T-cell (primary cell): ENCODE measurements at regions not wholly inside any gene's neighbourhood (a gene's known extent, or its start where the extent isn't known, plus 50 kb on each side); places are given as distances from the start of the nearest gene placed in this dataset.

Source experiments
- ATAC-seq, 4 experiments: fragments of 200-7000 bp in 3 of 4; fragments of 150-1000 bp in 1 of 4; cut with Tn5 transposase; replicated peaks in 1 of 4; 1 replicate in 3 of 4; 2 replicates in 1 of 4; pipeline ENCODE4 v1.10.0; 2021; ENCODE audit warnings: moderate library complexity in 3 of 4, mild to moderate bottlenecking in 2 of 4, moderate number of reproducible peaks in 1 of 4
- CTCF ChIA-PET, 2 donors: fragments of 300-600 bp; sonication (Branson Sonifier 250); formaldehyde crosslinking; loops; one replicate each; lab custom pipeline; 2022; ENCODE audit warnings: antibody characterized with exemption in 2 of 2; lab: Charles Lee
- POLR2A ChIA-PET, 2 donors: fragments of 300-600 bp; sonication (Branson Sonifier 250); formaldehyde crosslinking; loops; one replicate each; lab custom pipeline; 2022; ENCODE audit warnings: antibody characterized with exemption in 2 of 2; lab: Charles Lee
- DNase-seq, 35 experiments: peaks; one replicate each; pipeline versions ENCODE4 v3.0.0 to v3.0.0-alpha.2; 2013 to 2023
- H3K27ac ChIP-seq: one replicate; pipeline ENCODE4 v1.5.1; 2013; ENCODE audit warnings: low read length
- H3K27me3 ChIP-seq, 2 experiments: replicated peaks in 1 of 2; 1 replicate in 1 of 2; 2 replicates in 1 of 2; pipeline versions ENCODE4 v1.6.1 to v1.7.0; 2013; ENCODE audit warnings: low read length in 1 of 2, mixed read lengths in 1 of 2; ENCODE audit not compliant: control insufficient read depth in 2 of 2, insufficient read depth in 2 of 2; ENCODE audit errors: extremely low read depth in 1 of 2
- H3K36me3 ChIP-seq, 2 donors: 1 replicate in 1 of 2; 2 replicates in 1 of 2; pipeline versions ENCODE4 v1.6.1 to v1.7.0; 2013; ENCODE audit warnings: low read length in 1 of 2; ENCODE audit not compliant: control insufficient read depth in 2 of 2, insufficient read depth in 1 of 2; ENCODE audit errors: extremely low read depth in 1 of 2
- H3K4me1 ChIP-seq, 2 experiments: 1 replicate in 1 of 2; 2 replicates in 1 of 2; pipeline versions ENCODE4 v1.6.1 to v1.7.0; 2013; ENCODE audit warnings: low read length in 2 of 2, mixed read lengths in 1 of 2; ENCODE audit not compliant: insufficient read depth in 2 of 2, control insufficient read depth in 1 of 2; ENCODE audit errors: extremely low read depth in 1 of 2
- H3K4me3 ChIP-seq, 2 donors: 1 replicate in 1 of 2; 2 replicates in 1 of 2; pipeline versions ENCODE4 v1.5.1 to v1.7.0; 2013; ENCODE audit warnings: mild to moderate bottlenecking in 2 of 2, low read length in 1 of 2, moderate library complexity in 1 of 2; ENCODE audit not compliant: control insufficient read depth in 1 of 2; ENCODE audit errors: extremely low read depth in 1 of 2
- H3K9me3 ChIP-seq: 2 replicates; pipeline ENCODE4 v1.7.0; 2013
- H3K27ac Mint-ChIP-seq, 2 donors: one replicate each; pipeline ENCODE4 v1.8.0; 2020 to 2021; ENCODE audit warnings: mild to moderate bottlenecking in 2 of 2, mixed read lengths in 2 of 2
- H3K27me3 Mint-ChIP-seq, 2 donors: one replicate each; pipeline ENCODE4 v1.8.0; 2021 to 2022; ENCODE audit warnings: mixed read lengths in 2 of 2
- H3K36me3 Mint-ChIP-seq: one replicate; pipeline ENCODE4 v1.8.0; 2021; ENCODE audit warnings: mixed read lengths
- H3K4me1 Mint-ChIP-seq, 3 donors: one replicate each; pipeline ENCODE4 v1.8.0; 2020 to 2022; ENCODE audit warnings: mixed read lengths in 3 of 3, mild to moderate bottlenecking in 1 of 3
- H3K4me3 Mint-ChIP-seq, 3 donors: one replicate each; pipeline ENCODE4 v1.8.0; 2020 to 2022; ENCODE audit warnings: mild to moderate bottlenecking in 3 of 3, mixed read lengths in 3 of 3, moderate library complexity in 3 of 3
- H3K9me3 Mint-ChIP-seq, 3 donors: one replicate each; pipeline ENCODE4 v1.8.0; 2020 to 2022; ENCODE audit warnings: mixed read lengths in 3 of 3
- WGBS: methylation state at CpG from one replicate; pipeline ENCODE4 v1.1.5; 2013; ENCODE audit warnings: missing lambda C conversion rate; ENCODE audit not compliant: insufficient coverage; 5-methylcytosine and 5-hydroxymethylcytosine counted together

GRCh38 chr4:110787109-110787508 lies 164.2 kb upstream of the PITX2 start:
- Mint-ChIP-seq H3K4me3 (no peak overlapping the region), H3K27ac (no peak overlapping the region), H3K9me3 (peaks cover 0 to 13% (median 2%) of the 10 kb centered on the region in 3 donors), H3K27me3 (no peaks in the 10 kb centered on the region), H3K4me1 (no peaks in the 10 kb centered on the region), H3K36me3 (no peaks in the 10 kb centered on the region)
- Histone ChIP-seq H3K27me3 (no peaks in the 10 kb centered on the region), H3K4me3 (no peak overlapping the region), H3K4me1 (no peaks in the 10 kb centered on the region), H3K36me3 (no peaks in the 10 kb centered on the region), H3K9me3 (no peaks in the 10 kb centered on the region), H3K27ac (no peak overlapping the region)
- ATAC-seq (no peak), DNase-seq (no peak)
- 79% methylated on average over 2 of the region's 4 CpGs for WGBS
- CTCF ChIA-PET: no interaction called here
- POLR2A ChIA-PET: no interaction called here

- Mint-ChIP-seq H3K4me3 (no peak overlapping the region), H3K36me3 (no peaks in the 10 kb centered on the region), H3K27ac (no peak overlapping the region), H3K27me3 (no peaks in the 10 kb centered on the region), H3K4me1 (no peaks in the 10 kb centered on the region), H3K9me3 (peaks cover 0 to 12% (median 2%) of the 10 kb centered on the region in 3 donors)
- no CpG with 5 or more reads among the region's 3 CpGs for WGBS
- Histone ChIP-seq H3K4me1 (no peaks in the 10 kb centered on the region), H3K36me3 (no peaks in the 10 kb centered on the region), H3K27me3 (no peaks in the 10 kb centered on the region), H3K4me3 (no peak overlapping the region), H3K9me3 (no peaks in the 10 kb centered on the region), H3K27ac (no peak overlapping the region)
- ATAC-seq (no peak), DNase-seq (no peak)
- CTCF ChIA-PET: no interaction called here
- POLR2A ChIA-PET: no interaction called here
Measured at GRCh38 chr4:110787707-110788106, 164.8 kb upstream of the PITX2 start.

GRCh38 chr4:110788302-110788701 lies 165.4 kb upstream of the PITX2 start:
- DNase-seq: no peak
- Histone ChIP-seq H3K4me1 (no peaks in the 10 kb centered on the region), H3K9me3 (no peaks in the 10 kb centered on the region), H3K36me3 (no peaks in the 10 kb centered on the region), H3K27ac (no peak overlapping the region), H3K27me3 (no peaks in the 10 kb centered on the region), H3K4me3 (no peak overlapping the region)
- ChIA-PET POLR2A (no interaction called here), CTCF (no interaction called here)
- Mint-ChIP-seq H3K27ac (no peak overlapping the region), H3K9me3 (peaks cover 0 to 10% (median 2%) of the 10 kb centered on the region in 3 donors), H3K4me3 (no peak overlapping the region), H3K27me3 (no peaks in the 10 kb centered on the region), H3K4me1 (no peaks in the 10 kb centered on the region), H3K36me3 (no peaks in the 10 kb centered on the region)
- no peak for ATAC-seq
- 40% methylated on average over 1 of the region's 3 CpGs for WGBS

- ATAC-seq (no peak), DNase-seq (no peak)
- Histone ChIP-seq H3K27me3 (no peaks in the 10 kb centered on the region), H3K27ac (no peak overlapping the region), H3K9me3 (no peaks in the 10 kb centered on the region), H3K36me3 (no peaks in the 10 kb centered on the region), H3K4me1 (no peaks in the 10 kb centered on the region), H3K4me3 (no peak overlapping the region)
- WGBS: no CpG with 5 or more reads among the region's 1 CpG
- H3K27ac Mint-ChIP-seq: no peak overlapping the region
- H3K4me1 Mint-ChIP-seq: no peaks in the 10 kb centered on the region
- no peaks in the 10 kb centered on the region for H3K27me3 Mint-ChIP-seq
- no peak overlapping the region for H3K4me3 Mint-ChIP-seq
- POLR2A ChIA-PET: no interaction called here
- CTCF ChIA-PET: no interaction called here
- H3K9me3 Mint-ChIP-seq: peaks cover 0 to 10% (median 2%) of the 10 kb centered on the region in 3 donors
- no peaks in the 10 kb centered on the region for H3K36me3 Mint-ChIP-seq
Measured at GRCh38 chr4:110792036-110792435, 169.2 kb upstream of the PITX2 start.

- H3K4me3 ChIP-seq: no peak overlapping the region
- ChIA-PET POLR2A (no interaction called here), CTCF (no interaction called here)
- H3K27me3 ChIP-seq: peaks cover 0 to 2% of the 10 kb centered on the region in 2 experiments
- Mint-ChIP-seq H3K27me3 (no peaks in the 10 kb centered on the region), H3K27ac (no peak overlapping the region), H3K4me3 (no peak overlapping the region), H3K4me1 (no peaks in the 10 kb centered on the region), H3K9me3 (peaks cover 0 to 10% (median 7%) of the 10 kb centered on the region in 3 donors), H3K36me3 (no peaks in the 10 kb centered on the region)
- no peak overlapping the region for H3K27ac ChIP-seq
- DNase-seq: no peak
- no peaks in the 10 kb centered on the region for H3K9me3 ChIP-seq
- no peak for ATAC-seq
- no peaks in the 10 kb centered on the region for H3K4me1 ChIP-seq
- no peaks in the 10 kb centered on the region for H3K36me3 ChIP-seq
- WGBS: 25% methylated on average over 1 of the region's 4 CpGs
Measured at GRCh38 chr4:110793381-110793801, 170.5 kb upstream of the PITX2 start.

- no peaks in the 10 kb centered on the region for H3K4me1 Mint-ChIP-seq
- no peaks in the 10 kb centered on the region for H3K27me3 Mint-ChIP-seq
- ChIA-PET POLR2A (no interaction called here), CTCF (no interaction called here)
- DNase-seq (no peak), ATAC-seq (no peak)
- no peaks in the 10 kb centered on the region for H3K36me3 Mint-ChIP-seq
- peaks cover 0 to 9% (median 5%) of the 10 kb centered on the region in 3 donors for H3K9me3 Mint-ChIP-seq
- Histone ChIP-seq H3K9me3 (no peaks in the 10 kb centered on the region), H3K36me3 (no peaks in the 10 kb centered on the region), H3K27me3 (peaks cover 0 to 2% of the 10 kb centered on the region in 2 experiments), H3K4me1 (no peaks in the 10 kb centered on the region), H3K4me3 (no peak overlapping the region), H3K27ac (no peak overlapping the region)
- no peak overlapping the region for H3K27ac Mint-ChIP-seq
- no CpG with 5 or more reads among the region's 5 CpGs for WGBS
- H3K4me3 Mint-ChIP-seq: no peak overlapping the region
Measured at GRCh38 chr4:110793890-110794554, 171.1 kb upstream of the PITX2 start.
